Activated T-cell treated with anti-CD3 and anti-CD28 coated beads, Interleukin-2, amount 50 U/mL, for 72 hours (primary cell): ENCODE measurements at regions not wholly inside any gene's neighbourhood (a gene's known extent, or its start where the extent isn't known, plus 50 kb on each side); places are given as distances from the start of the nearest gene placed in this dataset.

Experiments used
- ATAC-seq, 2 donors: fragments of 150-1000 bp; cut with Tn5 transposase; replicated peaks in 1 of 2; 2 replicates each; pipeline ENCODE4 v1.10.0; 2021; ENCODE audit warnings: moderate library complexity in 2 of 2, mild to moderate bottlenecking in 1 of 2
- DNase-seq, 2 donors: peaks; one replicate each; pipeline ENCODE4 v3.0.0; 2021 to 2022; ENCODE audit warnings: mixed read lengths in 1 of 2
- H3K27ac Mint-ChIP-seq: one replicate; pipeline ENCODE4 v1.8.0; 2022; ENCODE audit warnings: mild to moderate bottlenecking, moderate library complexity, mixed read lengths
- H3K27me3 Mint-ChIP-seq: one replicate; pipeline ENCODE4 v1.8.0; 2022; ENCODE audit warnings: low read depth, mixed read lengths
- H3K36me3 Mint-ChIP-seq, 2 donors: one replicate each; pipeline ENCODE4 v1.8.0; 2022; ENCODE audit warnings: mixed read lengths in 2 of 2, mild to moderate bottlenecking in 1 of 2; ENCODE audit not compliant: insufficient read depth in 2 of 2
- H3K4me1 Mint-ChIP-seq: one replicate; pipeline ENCODE4 v1.8.0; 2022; ENCODE audit warnings: low read depth, mixed read lengths
- H3K4me3 Mint-ChIP-seq, 2 donors: one replicate each; pipeline ENCODE4 v1.8.0; 2022; ENCODE audit warnings: mild to moderate bottlenecking in 2 of 2, mixed read lengths in 2 of 2, moderate library complexity in 2 of 2
- H3K9me3 Mint-ChIP-seq, 2 donors: one replicate each; pipeline ENCODE4 v1.8.0; 2022; ENCODE audit warnings: mixed read lengths in 2 of 2

DNA sequence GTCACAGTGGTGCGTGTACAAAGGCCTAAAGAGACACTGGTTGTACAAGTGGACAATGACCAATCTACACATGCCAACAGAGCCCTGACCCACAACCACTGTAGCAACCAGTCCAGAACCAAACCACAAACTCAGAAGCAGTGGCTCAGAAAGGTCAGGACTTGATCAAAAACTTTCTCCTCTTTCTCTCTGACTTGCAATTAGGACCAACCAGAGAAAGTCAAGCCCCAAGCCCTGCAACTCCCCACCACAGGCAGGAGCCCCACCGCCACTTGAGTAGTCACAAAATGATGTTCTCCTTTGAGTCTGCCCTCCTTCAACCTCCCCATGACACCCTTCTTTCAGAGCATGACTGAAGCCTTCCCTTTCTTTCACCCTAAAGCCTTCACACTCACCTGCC lies 291.8 kb downstream of the CDH10 start:
- ATAC-seq (no peak), DNase-seq (no peak)
- no peak overlapping the region for H3K27ac Mint-ChIP-seq
- H3K9me3 Mint-ChIP-seq = peaks cover 2 to 9% of the 10 kb centered on the region in 2 donors
- no peaks in the 10 kb centered on the region for H3K27me3 Mint-ChIP-seq
- H3K4me3 Mint-ChIP-seq = no peak overlapping the region
- H3K36me3 Mint-ChIP-seq = no peaks in the 10 kb centered on the region
- no peaks in the 10 kb centered on the region for H3K4me1 Mint-ChIP-seq

DNA sequence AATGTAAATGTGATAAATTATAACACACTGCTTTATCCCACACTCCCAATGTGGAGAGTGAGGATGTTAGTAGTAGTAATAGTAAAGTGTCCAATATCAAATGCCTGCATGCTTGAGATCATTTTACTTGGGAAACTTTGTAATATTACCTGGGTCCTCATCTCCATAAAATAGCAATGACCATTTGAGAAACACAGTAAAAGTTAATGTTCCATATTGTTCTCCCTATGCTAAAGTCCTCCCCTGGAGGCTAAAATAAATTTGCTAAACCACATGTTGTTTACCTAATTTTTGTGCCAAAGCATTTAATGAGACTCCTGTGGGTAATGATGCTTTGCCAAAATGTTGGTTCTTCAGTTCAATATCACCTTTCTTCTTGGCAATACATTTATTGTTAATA lies 291.2 kb downstream of the CDH10 start:
- Mint-ChIP-seq H3K27ac (no peak overlapping the region), H3K4me1 (no peaks in the 10 kb centered on the region), H3K9me3 (peaks cover 2 to 9% of the 10 kb centered on the region in 2 donors), H3K36me3 (no peaks in the 10 kb centered on the region), H3K27me3 (no peaks in the 10 kb centered on the region), H3K4me3 (no peak overlapping the region)
- no peak for DNase-seq
- no peak for ATAC-seq

DNA sequence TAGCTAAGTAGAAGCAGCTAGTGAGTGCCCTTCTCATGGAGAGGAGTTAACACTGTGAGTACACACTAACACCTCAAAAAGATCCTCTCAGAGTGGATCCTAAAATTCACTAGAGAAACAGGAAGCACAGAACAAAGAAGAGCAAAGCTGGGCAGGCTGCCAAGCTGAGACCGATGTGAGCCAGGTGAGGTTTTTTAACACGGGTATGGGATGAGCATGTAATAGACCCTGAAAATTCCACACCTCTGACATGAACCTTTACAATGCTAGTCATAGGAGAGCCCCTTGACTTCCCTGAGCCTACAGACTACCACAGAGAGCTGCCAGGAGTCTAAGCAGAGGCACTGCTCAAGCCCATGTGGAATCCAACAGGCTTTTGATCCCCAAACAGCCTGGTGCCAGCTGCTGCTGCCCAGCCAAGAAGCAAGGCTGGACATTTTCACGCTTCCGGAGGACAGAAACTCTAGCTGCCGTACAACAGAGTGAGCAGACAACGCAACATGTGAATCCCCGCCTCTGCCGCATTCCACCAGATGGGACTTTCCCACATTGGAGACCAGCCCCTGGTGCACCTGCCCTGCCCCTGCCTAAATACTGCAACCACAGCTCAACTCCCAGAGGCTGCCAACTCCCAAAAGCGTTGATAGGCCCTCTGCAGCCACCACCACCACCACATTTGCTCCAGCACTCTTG lies 280.8 kb downstream of the CDH10 start:
- Mint-ChIP-seq H3K4me3 (no peak overlapping the region), H3K36me3 (no peaks in the 10 kb centered on the region), H3K9me3 (peaks cover 0 to 3% of the 10 kb centered on the region in 2 donors), H3K4me1 (no peaks in the 10 kb centered on the region), H3K27me3 (no peaks in the 10 kb centered on the region), H3K27ac (no peak overlapping the region)
- no peak for ATAC-seq
- DNase-seq = no peak

DNA sequence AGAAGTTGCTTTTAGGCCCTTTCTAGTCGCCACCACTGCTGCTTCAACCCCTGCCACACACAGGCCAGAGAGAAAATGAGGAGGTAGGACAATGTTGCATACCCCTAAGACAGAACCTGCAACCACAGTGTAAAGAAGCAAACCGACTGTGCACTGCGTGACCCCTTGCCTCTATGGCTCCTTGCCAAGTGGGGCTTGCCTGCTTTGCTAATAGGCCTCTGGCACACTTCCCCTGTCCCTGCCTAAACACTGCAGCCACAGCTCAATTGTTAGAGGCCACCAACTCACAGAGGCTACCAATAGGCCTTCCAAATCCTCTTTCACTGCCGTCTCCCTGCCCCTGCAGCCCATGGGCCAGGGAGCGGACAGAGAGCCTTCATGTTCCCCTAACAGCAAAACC lies 280.1 kb downstream of the CDH10 start:
- DNase-seq (no peak), ATAC-seq (no peak)
- H3K9me3 Mint-ChIP-seq = peaks cover 0 to 3% of the 10 kb centered on the region in 2 donors
- no peaks in the 10 kb centered on the region for H3K36me3 Mint-ChIP-seq
- H3K27me3 Mint-ChIP-seq = no peaks in the 10 kb centered on the region
- H3K4me1 Mint-ChIP-seq = no peaks in the 10 kb centered on the region
- no peak overlapping the region for H3K4me3 Mint-ChIP-seq
- H3K27ac Mint-ChIP-seq = no peak overlapping the region

DNA sequence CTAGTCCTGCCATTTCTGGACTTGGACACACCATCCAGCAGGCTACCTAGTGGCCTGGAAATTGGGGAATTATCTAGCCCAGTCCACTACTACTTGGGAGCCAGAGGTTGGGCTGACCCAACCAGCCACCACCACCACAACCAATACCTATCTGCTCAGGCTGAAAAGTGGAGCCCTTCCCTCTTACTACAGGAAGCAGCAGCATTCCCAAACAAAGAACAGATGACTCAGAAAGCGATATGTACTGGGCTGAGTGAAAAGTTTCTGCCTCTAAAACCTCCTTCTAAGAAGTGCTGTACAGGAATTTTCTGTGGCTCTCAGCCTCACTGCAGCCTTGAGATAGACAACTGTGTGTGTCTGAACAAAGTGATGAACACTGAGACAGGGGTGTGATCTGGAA lies 279.4 kb downstream of the CDH10 start:
- Mint-ChIP-seq H3K4me3 (no peak overlapping the region), H3K4me1 (no peaks in the 10 kb centered on the region), H3K36me3 (no peaks in the 10 kb centered on the region), H3K9me3 (peaks cover 0 to 3% of the 10 kb centered on the region in 2 donors), H3K27ac (no peak overlapping the region), H3K27me3 (no peaks in the 10 kb centered on the region)
- DNase-seq = no peak
- ATAC-seq = no peak

DNA sequence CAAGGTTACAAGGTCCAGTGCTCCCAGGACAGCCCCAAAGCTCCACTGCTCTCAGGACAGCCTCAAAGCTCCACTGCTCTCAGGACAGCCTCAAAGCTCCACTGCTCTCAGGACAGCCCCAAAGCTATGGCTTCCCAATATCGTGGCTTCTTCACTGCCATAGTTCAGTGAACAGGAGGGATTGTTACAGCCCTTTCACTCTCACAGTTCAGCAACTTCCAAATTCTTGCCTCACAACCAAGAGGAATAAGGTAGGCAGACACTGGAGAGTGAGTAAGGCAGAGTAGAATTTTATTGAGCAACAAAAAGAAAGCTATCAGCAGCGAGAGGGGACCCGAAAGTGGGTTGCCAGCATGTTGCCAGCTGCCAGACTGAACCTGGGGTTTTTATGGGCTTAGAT lies 277.6 kb downstream of the CDH10 start:
- DNase-seq (no peak), ATAC-seq (no peak)
- H3K36me3 Mint-ChIP-seq = no peaks in the 10 kb centered on the region
- H3K27me3 Mint-ChIP-seq = no peaks in the 10 kb centered on the region
- no peaks in the 10 kb centered on the region for H3K4me1 Mint-ChIP-seq
- H3K27ac Mint-ChIP-seq = no peak overlapping the region
- peaks cover 0 to under 1% of the 10 kb centered on the region in 2 donors for H3K9me3 Mint-ChIP-seq
- H3K4me3 Mint-ChIP-seq = no peak overlapping the region

DNA sequence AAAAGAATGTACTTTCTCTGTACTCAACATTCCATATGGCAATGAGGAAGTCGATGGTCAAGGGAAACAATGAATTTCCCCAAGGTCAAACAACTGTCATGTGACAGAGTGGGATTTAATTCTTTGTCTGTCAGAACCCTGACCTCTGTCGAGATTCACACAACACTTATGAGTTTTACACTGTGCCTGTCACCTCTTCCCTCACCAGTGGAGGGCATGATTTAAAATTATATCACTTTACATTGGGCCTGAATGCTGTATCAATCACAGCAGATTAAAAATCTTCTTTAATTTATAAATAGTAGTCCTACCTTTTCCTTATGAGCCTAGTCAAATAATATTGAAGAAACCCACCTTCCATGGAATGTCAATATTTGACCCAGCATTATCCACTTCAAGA lies 276.7 kb downstream of the CDH10 start:
- H3K9me3 Mint-ChIP-seq = no peaks in the 10 kb centered on the region
- H3K4me3 Mint-ChIP-seq = no peak overlapping the region
- DNase-seq (no peak), ATAC-seq (no peak)
- H3K4me1 Mint-ChIP-seq = no peaks in the 10 kb centered on the region
- H3K36me3 Mint-ChIP-seq = no peaks in the 10 kb centered on the region
- H3K27ac Mint-ChIP-seq = no peak overlapping the region
- no peaks in the 10 kb centered on the region for H3K27me3 Mint-ChIP-seq

DNA sequence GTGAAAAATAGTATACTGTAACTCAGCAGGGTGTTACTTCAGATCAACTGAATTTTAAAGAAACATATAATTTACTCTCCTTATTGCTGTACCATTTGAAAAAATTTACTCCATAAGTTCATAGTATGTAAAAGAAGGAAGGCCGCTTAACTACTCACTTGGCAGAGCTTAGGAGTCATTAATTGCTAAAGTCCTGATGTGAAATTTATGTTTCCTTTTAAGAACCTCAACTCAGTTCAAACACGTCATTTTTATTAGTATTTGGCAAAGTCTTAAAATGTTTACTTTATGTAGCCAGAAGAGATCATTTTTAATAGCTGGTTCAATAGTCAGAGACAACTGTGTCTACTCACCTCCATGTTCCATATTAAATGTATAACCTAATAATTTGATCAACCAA lies 268.6 kb downstream of the CDH10 start:
- H3K4me3 Mint-ChIP-seq = no peak overlapping the region
- ATAC-seq (no peak), DNase-seq (no peak)
- no peaks in the 10 kb centered on the region for H3K4me1 Mint-ChIP-seq
- H3K27me3 Mint-ChIP-seq = no peaks in the 10 kb centered on the region
- peaks cover 0 to 4% of the 10 kb centered on the region in 2 donors for H3K9me3 Mint-ChIP-seq
- H3K27ac Mint-ChIP-seq = no peak overlapping the region
- peaks cover 0 to 2% of the 10 kb centered on the region in 2 donors for H3K36me3 Mint-ChIP-seq

DNA sequence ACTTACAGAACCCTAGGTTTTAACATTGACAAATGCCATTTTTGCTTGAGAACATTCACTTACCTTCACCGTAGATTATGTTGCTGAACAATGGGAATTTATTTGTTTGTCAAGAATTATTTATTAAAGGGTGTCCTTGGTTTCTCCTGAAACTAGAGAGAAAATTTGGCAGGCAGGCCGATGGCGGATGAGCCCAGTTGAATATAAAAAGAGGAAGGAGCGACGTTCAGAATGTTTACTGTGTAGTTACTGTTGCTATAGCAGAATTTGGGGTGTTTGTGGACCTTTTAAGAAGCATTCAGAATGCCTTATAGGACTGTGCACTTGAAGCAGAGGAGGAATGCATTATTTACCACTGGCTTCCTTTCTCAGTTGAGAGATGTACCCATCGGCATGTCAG lies 268.2 kb downstream of the CDH10 start:
- no peak overlapping the region for H3K4me3 Mint-ChIP-seq
- DNase-seq = no peak
- no peak overlapping the region for H3K27ac Mint-ChIP-seq

DNA sequence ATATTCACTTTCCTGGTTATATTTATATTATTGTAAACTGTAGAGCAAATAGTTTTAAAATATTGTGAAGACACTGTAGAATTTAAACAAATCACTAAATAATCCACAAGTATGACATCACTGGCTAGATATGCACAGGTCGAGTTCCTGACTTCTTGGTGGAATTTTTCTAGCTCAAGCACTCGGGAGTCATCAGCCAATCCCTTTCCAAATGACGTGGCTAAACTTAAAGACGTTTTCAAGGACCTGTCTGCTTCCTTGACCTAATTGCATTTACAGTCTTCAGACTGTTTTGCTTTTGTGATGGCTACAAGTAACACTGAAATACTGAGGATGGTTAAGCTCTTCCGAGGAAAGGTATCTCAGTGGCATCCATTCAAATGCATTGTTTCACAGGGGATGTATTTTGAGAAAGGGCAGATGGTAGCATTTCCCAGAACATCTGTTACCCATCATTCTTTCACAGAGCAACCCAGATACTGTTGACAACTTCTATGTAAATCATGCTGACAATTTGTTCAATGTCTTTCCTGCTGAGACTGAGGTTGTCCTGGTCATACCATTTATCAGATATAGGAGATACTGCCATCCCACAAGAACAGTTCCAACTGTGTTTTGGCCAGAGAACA lies 262.8 kb downstream of the CDH10 start:
- peaks cover 0 to 2% of the 10 kb centered on the region in 2 donors for H3K36me3 Mint-ChIP-seq
- H3K4me3 Mint-ChIP-seq = no peak overlapping the region
- no peak for DNase-seq
- no peaks in the 10 kb centered on the region for H3K9me3 Mint-ChIP-seq
- no peak for ATAC-seq
- H3K27ac Mint-ChIP-seq = no peak overlapping the region
- no peaks in the 10 kb centered on the region for H3K27me3 Mint-ChIP-seq
- H3K4me1 Mint-ChIP-seq = no peaks in the 10 kb centered on the region

More for the DNA sequence above, 268.2 kb downstream of the CDH10 start:
- peaks cover 0 to 4% of the 10 kb centered on the region in 2 donors for H3K9me3 Mint-ChIP-seq
- H3K36me3 Mint-ChIP-seq = peaks cover 0 to 2% of the 10 kb centered on the region in 2 donors
- H3K27me3 Mint-ChIP-seq = no peaks in the 10 kb centered on the region
- no peaks in the 10 kb centered on the region for H3K4me1 Mint-ChIP-seq
- no peak for ATAC-seq

DNA sequence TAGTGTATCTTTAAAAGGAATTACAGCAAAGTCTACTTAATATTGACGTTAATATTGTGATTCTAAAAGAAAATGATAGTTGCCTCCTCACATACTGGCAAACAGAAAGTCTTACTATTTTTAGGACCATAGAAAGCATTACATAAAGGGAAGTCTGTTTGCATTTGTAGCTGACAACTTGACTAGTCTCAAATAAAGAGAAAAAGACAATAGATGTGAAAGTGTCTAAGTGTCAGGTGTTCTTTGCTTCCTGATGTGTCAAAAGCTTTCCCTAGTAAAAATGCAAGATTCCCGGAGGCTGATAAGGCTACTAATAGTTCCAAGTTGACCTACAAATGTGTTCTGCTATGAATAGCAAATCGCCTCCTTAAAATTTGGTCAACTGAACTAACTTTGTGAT lies 259.7 kb downstream of the CDH10 start:
- Mint-ChIP-seq H3K9me3 (no peaks in the 10 kb centered on the region), H3K36me3 (no peaks in the 10 kb centered on the region), H3K4me1 (no peaks in the 10 kb centered on the region), H3K4me3 (no peak overlapping the region), H3K27me3 (no peaks in the 10 kb centered on the region), H3K27ac (no peak overlapping the region)
- ATAC-seq = no peak
- DNase-seq = no peak

DNA sequence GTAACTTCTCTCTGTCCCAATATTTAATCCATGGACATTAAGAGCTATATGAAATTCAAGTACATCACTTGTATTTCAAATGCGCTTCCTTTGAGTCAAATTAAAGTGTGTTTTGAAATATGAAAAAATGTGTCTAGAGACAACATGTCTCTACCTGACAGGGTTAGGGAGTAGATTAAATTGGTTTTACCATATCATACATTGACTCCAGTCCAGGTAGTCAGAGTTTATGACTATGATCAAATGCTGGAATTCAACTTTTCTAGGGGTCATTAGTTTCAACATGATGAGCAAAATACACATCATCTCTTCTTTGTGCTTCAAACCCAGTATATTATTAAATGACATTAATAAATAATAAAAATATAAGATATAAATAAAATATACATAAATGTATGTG lies 259.2 kb downstream of the CDH10 start:
- H3K36me3 Mint-ChIP-seq = no peaks in the 10 kb centered on the region
- ATAC-seq = no peak
- H3K27me3 Mint-ChIP-seq = no peaks in the 10 kb centered on the region
- no peak for DNase-seq
- no peaks in the 10 kb centered on the region for H3K4me1 Mint-ChIP-seq
- no peak overlapping the region for H3K4me3 Mint-ChIP-seq
- no peaks in the 10 kb centered on the region for H3K9me3 Mint-ChIP-seq
- H3K27ac Mint-ChIP-seq = no peak overlapping the region

DNA sequence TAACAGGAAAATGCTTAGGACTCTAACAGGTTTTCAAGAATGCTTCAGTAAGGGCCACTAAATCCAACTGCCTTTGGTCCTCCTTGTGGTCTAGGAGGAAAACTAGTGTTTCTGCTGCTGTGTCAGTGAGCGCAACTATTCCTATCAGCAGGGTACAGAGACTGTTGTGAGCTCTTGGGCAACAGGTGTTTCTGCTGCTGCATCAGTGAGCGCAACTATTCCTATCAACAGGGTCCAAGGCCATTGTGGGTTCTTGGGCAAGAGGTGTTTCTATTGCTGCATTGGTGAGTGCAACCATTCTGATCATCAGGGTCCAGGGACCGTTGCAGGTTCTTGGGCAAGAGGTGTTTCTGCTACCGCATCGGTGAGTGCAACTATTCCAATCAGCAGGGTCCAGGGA lies 256.3 kb downstream of the CDH10 start:
- Mint-ChIP-seq H3K27ac (no peak overlapping the region), H3K27me3 (no peaks in the 10 kb centered on the region), H3K4me3 (no peak overlapping the region), H3K9me3 (peaks cover 0 to 2% of the 10 kb centered on the region in 2 donors), H3K36me3 (no peaks in the 10 kb centered on the region), H3K4me1 (no peaks in the 10 kb centered on the region)
- ATAC-seq (no peak), DNase-seq (no peak)

DNA sequence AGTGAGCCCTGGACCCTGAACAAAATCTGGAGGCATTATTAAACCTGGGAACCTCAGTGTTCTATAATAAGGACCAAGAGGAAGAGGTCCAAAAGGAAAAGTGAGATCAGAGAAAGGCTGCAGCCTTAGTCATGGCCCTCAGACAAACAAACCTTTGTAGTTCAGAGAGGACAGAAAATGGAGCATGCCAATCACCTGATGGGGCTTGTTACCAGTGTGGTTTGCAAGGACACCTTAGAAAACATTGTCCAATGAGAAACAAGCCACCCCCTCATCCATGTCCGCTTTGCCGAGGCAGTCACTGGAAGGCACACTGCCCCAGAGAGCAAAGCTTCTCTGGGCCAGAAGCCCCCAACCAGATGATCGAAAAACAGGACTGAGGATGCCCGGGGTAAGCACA lies 254.8 kb downstream of the CDH10 start:
- Mint-ChIP-seq H3K27ac (no peak overlapping the region), H3K9me3 (peaks cover 2 to 6% of the 10 kb centered on the region in 2 donors), H3K27me3 (no peaks in the 10 kb centered on the region), H3K4me1 (no peaks in the 10 kb centered on the region), H3K4me3 (no peak overlapping the region), H3K36me3 (no peaks in the 10 kb centered on the region)
- no peak for ATAC-seq
- no peak for DNase-seq
